ENCODE measurements at regions not wholly inside any gene's neighbourhood (a gene's known extent, or its start where the extent isn't known, plus 50 kb on each side); places are given as distances from the start of the nearest gene placed in this dataset.

- H3K36me3 ChIP-seq (ENCODE audit: insufficient read depth), result no peaks in the 10 kb centered on the region
- no peak overlapping the region for H3K4me2 ChIP-seq
- H3K4me1 ChIP-seq (ENCODE audit: insufficient read depth), result peaks cover 3% of the 10 kb centered on the region
- H3K27me3 ChIP-seq (ENCODE audit: insufficient read depth), result no peaks in the 10 kb centered on the region
- H3K9me2 ChIP-seq (ENCODE audit: insufficient read depth), result peaks cover 13% of the 10 kb centered on the region; the same call in 1 of the 2 replicates
- ATAC-seq (no peak), DNase-seq (ENCODE audit: low spot score) (no peak)
- no peaks in the 10 kb centered on the region for H3K79me2 ChIP-seq (replicated peaks; ENCODE audit: insufficient read depth)
- Mint-ChIP-seq H3K4me3 (no peak overlapping the region), H3K27me3 (ENCODE audit: insufficient read depth, low read depth, poor library complexity) (peaks cover 2% of the 10 kb centered on the region), H3K36me3 (ENCODE audit: low read depth) (no peaks in the 10 kb centered on the region; the same call in 2 of the 3 replicates), H3K9me3 (peaks cover 7% of the 10 kb centered on the region; the same call in 2 of the 3 replicates), H3K27ac (no peak overlapping the region), H3K4me1 (peaks cover 2% of the 10 kb centered on the region; the same call in 2 of the 3 replicates)
- no peaks in the 10 kb centered on the region for H3F3A ChIP-seq (replicated peaks; ENCODE audit: low read depth)
- no peak for TF ChIP-seq REST (IDR thresholded peaks at IDR 0.05; ENCODE audit: unreplicated experiment)
- no peak for TF ChIP-seq ETS1 (IDR thresholded peaks at IDR 0.05)
- TF ChIP-seq POLR2AphosphoS5 (IDR thresholded peaks at IDR 0.05; ENCODE audit: low read depth), result no peak
- no peak for TF ChIP-seq EZH2phosphoT487 (IDR thresholded peaks at IDR 0.05; ENCODE audit: unreplicated experiment)
- H3K27ac ChIP-seq (ENCODE audit: low read depth), result no peak overlapping the region
- H4K20me1 ChIP-seq (replicated peaks; ENCODE audit: insufficient read depth), result no peaks in the 10 kb centered on the region
- H3K4me3 ChIP-seq, result no peak overlapping the region
- no peak overlapping the region for H2AFZ ChIP-seq
These were observed 80.7 kb downstream of the JRKL start for GRCh38 chr11:96470521-96470920.

GRCh38 chr11:96472085-96472484 is 82.3 kb downstream of the JRKL start:
- no peak for TF ChIP-seq REST (IDR thresholded peaks at IDR 0.05; ENCODE audit: unreplicated experiment)
- peak; percentile 30 to 52 for TF ChIP-seq CTCF (conservative IDR thresholded peaks at IDR 0.05; ENCODE audit: low read depth in 2 of 2)
- Histone ChIP-seq H3K27ac (ENCODE audit: low read depth) (no peak overlapping the region), H3F3A (replicated peaks; ENCODE audit: low read depth) (no peaks in the 10 kb centered on the region), H2AFZ (no peak overlapping the region), H3K27me3 (ENCODE audit: insufficient read depth) (no peaks in the 10 kb centered on the region), H3K9me2 (ENCODE audit: insufficient read depth) (peaks cover 13% of the 10 kb centered on the region; the same call in 1 of the 2 replicates), H3K4me3 (no peak overlapping the region), H3K36me3 (ENCODE audit: insufficient read depth) (no peaks in the 10 kb centered on the region), H4K20me1 (replicated peaks; ENCODE audit: insufficient read depth) (no peaks in the 10 kb centered on the region), H3K79me2 (replicated peaks; ENCODE audit: insufficient read depth) (no peaks in the 10 kb centered on the region), H3K4me1 (ENCODE audit: insufficient read depth) (no peaks in the 10 kb centered on the region), H3K4me2 (no peak overlapping the region)
- Mint-ChIP-seq H3K9me3 (peaks cover 7% of the 10 kb centered on the region; the same call in 2 of the 3 replicates), H3K27me3 (ENCODE audit: insufficient read depth, low read depth, poor library complexity) (peaks cover 2% of the 10 kb centered on the region), H3K4me1 (no peaks in the 10 kb centered on the region), H3K27ac (no peak overlapping the region), H3K36me3 (ENCODE audit: low read depth) (no peaks in the 10 kb centered on the region; the same call in 2 of the 3 replicates), H3K4me3 (no peak overlapping the region)
- no peak; the same call in 2 of the 3 replicates for ATAC-seq
- DNase-seq (ENCODE audit: low spot score), result peak; percentile 32

Data from GM23338 (cell line).